Loucy (cell line): ENCODE measurements at regions not wholly inside any gene's neighbourhood (a gene's known extent, or its start where the extent isn't known, plus 50 kb on each side); places are given as distances from the start of the nearest gene placed in this dataset.

ENCODE experiments used
- H2AFZ ChIP-seq: fragments of 200-600 bp; sonication (generic); 2 replicates; pipeline ENCODE4 v1.6.0; 2016; ENCODE audit warnings: antibody characterized with exemption, mild to moderate bottlenecking, low read length, moderate library complexity
- H3F3A ChIP-seq: fragments of 200-600 bp; 2 replicates; pipeline ENCODE4 v1.6.0; 2016; ENCODE audit warnings: antibody characterized with exemption, low read depth, mild to moderate bottlenecking
- H3K27me3 ChIP-seq: fragments of 200-600 bp; sonication (generic); 2 replicates; pipeline ENCODE4 v1.6.1; 2014; ENCODE audit warnings: low read length, mild to moderate bottlenecking; ENCODE audit not compliant: insufficient read depth, poor library complexity, severe bottlenecking
- H3K36me3 ChIP-seq: fragments of 200-600 bp; sonication (generic); 2 replicates; pipeline ENCODE4 v1.6.1; 2016; ENCODE audit warnings: low read length; ENCODE audit not compliant: insufficient read depth
- H3K4me1 ChIP-seq: fragments of 200-600 bp; sonication (generic); 2 replicates; pipeline ENCODE4 v1.5.1; 2014; ENCODE audit warnings: low read length, mild to moderate bottlenecking; ENCODE audit not compliant: insufficient read depth, poor library complexity, severe bottlenecking
- H3K4me2 ChIP-seq: fragments of 200-600 bp; sonication (generic); 2 replicates; pipeline ENCODE4 v1.6.0; 2014; ENCODE audit warnings: antibody characterized with exemption, low read length, low read depth, mild to moderate bottlenecking; ENCODE audit not compliant: poor library complexity, severe bottlenecking
- H3K4me3 ChIP-seq: fragments of 200-600 bp; sonication (generic); 2 replicates; pipeline ENCODE4 v1.5.1; 2014; ENCODE audit warnings: low read length, mild to moderate bottlenecking, mixed read lengths; ENCODE audit not compliant: poor library complexity, severe bottlenecking
- H3K79me2 ChIP-seq: fragments of 200-600 bp; sonication (generic); 2 replicates; pipeline ENCODE4 v1.6.1; 2014; ENCODE audit warnings: low read length; ENCODE audit not compliant: insufficient read depth
- H3K9ac ChIP-seq: fragments of 200-600 bp; sonication (generic); 2 replicates; pipeline ENCODE4 v1.6.0; 2014; ENCODE audit warnings: mild to moderate bottlenecking, low read depth, low read length, moderate library complexity; ENCODE audit not compliant: poor library complexity, severe bottlenecking
- H3K9me2 ChIP-seq: fragments of 200-600 bp; sonication (generic); replicated peaks from 2 replicates; pipeline ENCODE4 v1.6.1; 2016; ENCODE audit warnings: low read depth, low read length, mixed read lengths
- H3K9me3 ChIP-seq: fragments of 200-600 bp; sonication (generic); 2 replicates; pipeline ENCODE4 v1.6.1; 2014; ENCODE audit warnings: mild to moderate bottlenecking, antibody characterized with exemption, low read length, low read depth; ENCODE audit not compliant: insufficient read depth
- H4K20me1 ChIP-seq: fragments of 200-600 bp; sonication (generic); 2 replicates; pipeline ENCODE4 v1.6.0; 2014; ENCODE audit warnings: antibody characterized with exemption, low read length, mild to moderate bottlenecking; ENCODE audit not compliant: insufficient read depth, poor library complexity, severe bottlenecking
- CTCF ChIP-seq: fragments of 200-600 bp; sonication (generic); conservative IDR thresholded peaks from 2 replicates; pipeline ENCODE4 v1.5.1; 2014; ENCODE audit warnings: mild to moderate bottlenecking, antibody characterized with exemption, low read length
- EZH2phosphoT487 ChIP-seq: fragments of 200-600 bp; IDR thresholded peaks from 2 replicates; pipeline ENCODE4 v1.6.1; 2018; ENCODE audit warnings: antibody characterized with exemption, mild to moderate bottlenecking, moderate library complexity, borderline replicate concordance

- Histone ChIP-seq H3K36me3 (no peaks in the 10 kb centered on the region), H3K4me1 (peaks cover 61% of the 10 kb centered on the region), H3K9me2 (no peaks in the 10 kb centered on the region), H3K4me3 (peak overlapping the region; percentile 41), H3K4me2 (peak overlapping the region; percentile 60), H3K27me3 (no peaks in the 10 kb centered on the region), H2AFZ (no peak overlapping the region), H3K79me2 (no peaks in the 10 kb centered on the region), H4K20me1 (no peaks in the 10 kb centered on the region), H3F3A (no peaks in the 10 kb centered on the region), H3K9ac (peak overlapping the region; percentile 61), H3K9me3 (no peaks in the 10 kb centered on the region)
- no peak for TF ChIP-seq CTCF
- TF ChIP-seq EZH2phosphoT487 = no peak
These were observed 141.7 kb upstream of the PFKP start for GRCh38 chr10:2925631-2926030.

- no peak for TF ChIP-seq CTCF
- Histone ChIP-seq H3K4me1 (peaks cover 65% of the 10 kb centered on the region), H4K20me1 (no peaks in the 10 kb centered on the region)
These were observed 142.9 kb upstream of the PFKP start for GRCh38 chr10:2924431-2924830.

GRCh38 chr10:2921956-2922680 lies 145.2 kb upstream of the PFKP start:
- H3K4me2 ChIP-seq = no peak overlapping the region

More at GRCh38 chr10:2924431-2924830, 142.9 kb upstream of the PFKP start:
- peaks cover 7% of the 10 kb centered on the region for H3F3A ChIP-seq
- peak overlapping the region; percentile 61 for H3K9ac ChIP-seq
- H3K4me2 ChIP-seq = no peak overlapping the region
- no peaks in the 10 kb centered on the region for H3K9me2 ChIP-seq
- no peaks in the 10 kb centered on the region for H3K36me3 ChIP-seq
- H3K79me2 ChIP-seq = no peaks in the 10 kb centered on the region
- no peak overlapping the region for H3K4me3 ChIP-seq
- H3K27me3 ChIP-seq = no peaks in the 10 kb centered on the region
- no peak overlapping the region for H2AFZ ChIP-seq
- no peaks in the 10 kb centered on the region for H3K9me3 ChIP-seq

More at GRCh38 chr10:2921956-2922680, 145.2 kb upstream of the PFKP start:
- Histone ChIP-seq H3K9ac (no peak overlapping the region), H3K4me1 (peaks cover 55% of the 10 kb centered on the region), H4K20me1 (no peaks in the 10 kb centered on the region), H2AFZ (no peak overlapping the region), H3K27me3 (no peaks in the 10 kb centered on the region), H3K36me3 (no peaks in the 10 kb centered on the region), H3K9me3 (no peaks in the 10 kb centered on the region), H3K79me2 (no peaks in the 10 kb centered on the region), H3K9me2 (no peaks in the 10 kb centered on the region), H3F3A (peaks cover 7% of the 10 kb centered on the region), H3K4me3 (no peak overlapping the region)
- TF ChIP-seq EZH2phosphoT487 (no peak), CTCF (no peak)
